Cardiac fibroblast (primary cell): ENCODE measurements at regions not wholly inside any gene's neighbourhood (a gene's known extent, or its start where the extent isn't known, plus 50 kb on each side); places are given as distances from the start of the nearest gene placed in this dataset.

Source experiments
- DNase-seq, 2 donors: peaks; one replicate each; pipeline versions ENCODE4 v3.0.0 to v3.0.0-alpha.2; 2010; ENCODE audit warnings: low read depth in 2 of 2
- H3K4me3 ChIP-seq, 2 donors: replicated peaks in 1 of 2; 1 replicate in 1 of 2; 2 replicates in 1 of 2; pipeline ENCODE4 v1.5.1; 2011; ENCODE audit warnings: low read depth in 2 of 2, low read length in 2 of 2, mild to moderate bottlenecking in 2 of 2, moderate library complexity in 1 of 2
- CTCF ChIP-seq: IDR thresholded peaks from one replicate; pipeline ENCODE4 v1.5.1; 2011; ENCODE audit warnings: low read depth, mild to moderate bottlenecking, low read length, inconsistent platforms

- TF ChIP-seq CTCF: no peak
- DNase-seq: no peak
- H3K4me3 ChIP-seq: no peak overlapping the region
Observed at GRCh38 chr2:464562-465309, 176.8 kb upstream of the ALKAL2 start.

- TF ChIP-seq CTCF: no peak
- DNase-seq: no peak
- no peak overlapping the region for H3K4me3 ChIP-seq
Observed at GRCh38 chr2:460861-461260, 173.0 kb upstream of the ALKAL2 start.

- DNase-seq: no peak
- TF ChIP-seq CTCF: no peak
- H3K4me3 ChIP-seq: no peak overlapping the region
Observed at GRCh38 chr2:459931-460330, 172.0 kb upstream of the ALKAL2 start.

- TF ChIP-seq CTCF: no peak
- no peak for DNase-seq
- no peak overlapping the region for H3K4me3 ChIP-seq
Observed at GRCh38 chr2:458425-458815, 170.5 kb upstream of the ALKAL2 start.

- H3K4me3 ChIP-seq: no peak overlapping the region
- no peak for DNase-seq
- TF ChIP-seq CTCF: no peak
Observed at GRCh38 chr2:457792-458424, 170.0 kb upstream of the ALKAL2 start.

GRCh38 chr2:457262-457661 lies 169.4 kb upstream of the ALKAL2 start:
- DNase-seq: no peak
- no peak overlapping the region for H3K4me3 ChIP-seq
- TF ChIP-seq CTCF: no peak

GRCh38 chr2:455913-456312 lies 168.0 kb upstream of the ALKAL2 start:
- no peak for TF ChIP-seq CTCF
- no peak for DNase-seq
- no peak overlapping the region for H3K4me3 ChIP-seq
